Esophagus muscularis mucosa (tissue), 4 donors: ENCODE measurements at regions not wholly inside any gene's neighbourhood (a gene's known extent, or its start where the extent isn't known, plus 50 kb on each side); places are given as distances from the start of the nearest gene placed in this dataset.

ENCODE experiments used
- DNase-seq: peaks from one replicate; pipeline ENCODE4 v3.0.0-alpha.2; 2017; ENCODE audit errors: extremely low spot score
- H3K27ac ChIP-seq, 4 donors: fragments of 200-600 bp; sonication (generic); replicated peaks in 1 of 4; 1 replicate in 3 of 4; 2 replicates in 1 of 4; pipeline ENCODE4 v1.5.1; 2016 to 2019; ENCODE audit warnings: mild to moderate bottlenecking in 1 of 4
- H3K27me3 ChIP-seq, 4 donors: fragments of 200-600 bp; sonication (generic); one replicate each; pipeline versions ENCODE4 v1.5.1 to v1.6.0; 2016 to 2019
- H3K36me3 ChIP-seq, 4 donors: fragments of 200-600 bp; sonication (generic); one replicate each; pipeline ENCODE4 v1.5.1; 2016 to 2019
- H3K4me1 ChIP-seq, 4 donors: fragments of 200-600 bp; sonication (generic); one replicate each; pipeline ENCODE4 v1.5.1; 2016 to 2019
- H3K4me3 ChIP-seq, 4 donors: fragments of 200-600 bp; sonication (generic); 1 replicate in 2 of 4; 2 replicates in 2 of 4; pipeline ENCODE4 v1.5.1; 2016 to 2019; ENCODE audit warnings: mild to moderate bottlenecking in 4 of 4, moderate library complexity in 1 of 4
- H3K9me3 ChIP-seq, 4 donors: fragments of 200-600 bp; sonication (generic); 1 replicate in 3 of 4; 2 replicates in 1 of 4; pipeline ENCODE4 v1.5.1; 2016 to 2019
- EP300 ChIP-seq: sonication (generic); formaldehyde crosslinking; IDR thresholded peaks from one replicate; pipeline ENCODE4 v1.6.1; 2017; ENCODE audit warnings: antibody characterized with exemption
- POLR2A ChIP-seq: fragments of 450-650 bp; IDR thresholded peaks from one replicate; pipeline ENCODE4 v1.6.1; 2017; ENCODE audit warnings: antibody characterized with exemption, moderate library complexity, mild to moderate bottlenecking, low read depth
- POLR2AphosphoS5 ChIP-seq, 2 donors: sonication (generic); formaldehyde crosslinking; IDR thresholded peaks; one replicate each; pipeline ENCODE4 v1.6.1; 2017; ENCODE audit warnings: antibody characterized with exemption in 2 of 2
- WGBS: methylation state at CpG from one replicate; pipeline ENCODE4 v1.1.5; 2018; 5-methylcytosine and 5-hydroxymethylcytosine counted together
- intact Hi-C: fragments of 100-400 bp; cut with DNase I; formaldehyde crosslinking; loops from one replicate; pipeline ENCODE4 v1.15.1; 2023
- TF ChIP-seq, protein P1 (sequence below), 3 experiments: fragments of 200-600 bp in 2 of 3; fragments of 450-650 bp in 1 of 3; sonication (generic) in 2 of 3; IDR thresholded peaks; one replicate each; pipeline ENCODE4 v1.5.1; 2017 to 2019; ENCODE audit warnings: antibody characterized with exemption in 3 of 3, mild to moderate bottlenecking in 2 of 3, moderate library complexity in 1 of 3

DNA sequence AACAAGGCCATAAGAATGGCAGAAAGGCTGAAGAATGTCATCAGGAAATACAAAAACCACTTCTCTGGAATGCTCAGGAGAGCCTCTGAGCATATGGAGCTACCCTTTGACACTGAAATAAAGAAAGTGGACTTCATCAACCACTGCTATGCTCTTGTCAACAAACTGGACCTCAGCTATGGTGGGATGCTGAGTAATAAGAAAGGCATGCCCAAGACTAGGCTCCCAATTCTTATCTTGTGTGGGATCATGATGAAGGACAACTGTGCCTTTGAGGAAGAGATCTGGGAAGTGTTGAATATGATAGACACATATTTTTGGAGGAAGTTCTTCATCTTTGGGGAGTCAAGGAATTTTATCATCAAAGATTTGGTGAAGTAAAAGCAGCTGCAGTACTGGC lies 86.9 kb upstream of the MAGEB16 start:
- TF ChIP-seq POLR2AphosphoS5 (IDR thresholded peaks at IDR 0.05) = no peak
- TF ChIP-seq POLR2A = no peak
- H3K36me3 ChIP-seq = no peaks in the 10 kb centered on the region
- intact Hi-C loops = no loop called here
- no peak overlapping the region for H3K27ac ChIP-seq
- H3K9me3 ChIP-seq = no peaks in the 10 kb centered on the region
- no peaks in the 10 kb centered on the region for H3K4me1 ChIP-seq
- no peak for DNase-seq
- no peaks in the 10 kb centered on the region for H3K27me3 ChIP-seq
- H3K4me3 ChIP-seq = no peak overlapping the region

DNA sequence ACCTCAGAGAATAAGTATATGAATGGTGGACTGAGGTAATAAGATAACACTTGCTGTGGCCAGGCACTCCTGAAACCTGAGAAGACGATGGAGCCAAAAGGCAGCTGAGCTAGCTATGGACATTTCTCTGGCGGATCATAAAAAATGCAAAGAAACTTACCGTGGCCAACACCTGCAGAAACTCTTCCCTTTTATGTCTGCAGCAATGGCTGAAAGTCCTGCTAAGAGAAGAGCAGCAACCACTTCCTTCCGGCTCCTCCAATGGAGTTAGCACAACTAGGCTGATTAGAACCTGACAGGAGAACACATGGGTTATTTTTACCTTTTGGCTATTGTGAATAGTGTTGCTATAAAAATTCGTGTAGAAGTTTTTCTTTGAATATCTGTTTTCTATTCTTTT lies 76.0 kb upstream of the MAGEB16 start:
- H3K4me3 ChIP-seq = no peak overlapping the region
- DNase-seq = no peak
- WGBS = 64% methylated on average over 5 of the region's 5 CpGs
- no peak for TF ChIP-seq POLR2A
- no peak for TF ChIP-seq POLR2AphosphoS5 (IDR thresholded peaks at IDR 0.05)
- no peak for TF ChIP-seq EP300
- TF ChIP-seq, protein P1, sequence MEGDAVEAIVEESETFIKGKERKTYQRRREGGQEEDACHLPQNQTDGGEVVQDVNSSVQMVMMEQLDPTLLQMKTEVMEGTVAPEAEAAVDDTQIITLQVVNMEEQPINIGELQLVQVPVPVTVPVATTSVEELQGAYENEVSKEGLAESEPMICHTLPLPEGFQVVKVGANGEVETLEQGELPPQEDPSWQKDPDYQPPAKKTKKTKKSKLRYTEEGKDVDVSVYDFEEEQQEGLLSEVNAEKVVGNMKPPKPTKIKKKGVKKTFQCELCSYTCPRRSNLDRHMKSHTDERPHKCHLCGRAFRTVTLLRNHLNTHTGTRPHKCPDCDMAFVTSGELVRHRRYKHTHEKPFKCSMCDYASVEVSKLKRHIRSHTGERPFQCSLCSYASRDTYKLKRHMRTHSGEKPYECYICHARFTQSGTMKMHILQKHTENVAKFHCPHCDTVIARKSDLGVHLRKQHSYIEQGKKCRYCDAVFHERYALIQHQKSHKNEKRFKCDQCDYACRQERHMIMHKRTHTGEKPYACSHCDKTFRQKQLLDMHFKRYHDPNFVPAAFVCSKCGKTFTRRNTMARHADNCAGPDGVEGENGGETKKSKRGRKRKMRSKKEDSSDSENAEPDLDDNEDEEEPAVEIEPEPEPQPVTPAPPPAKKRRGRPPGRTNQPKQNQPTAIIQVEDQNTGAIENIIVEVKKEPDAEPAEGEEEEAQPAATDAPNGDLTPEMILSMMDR (IDR thresholded peaks at IDR 0.05) = no peak
- H3K4me1 ChIP-seq = no peaks in the 10 kb centered on the region
- intact Hi-C loops = no loop called here
- H3K9me3 ChIP-seq = no peaks in the 10 kb centered on the region
- H3K36me3 ChIP-seq = no peaks in the 10 kb centered on the region
- no peaks in the 10 kb centered on the region for H3K27me3 ChIP-seq
- H3K27ac ChIP-seq = no peak overlapping the region

DNA sequence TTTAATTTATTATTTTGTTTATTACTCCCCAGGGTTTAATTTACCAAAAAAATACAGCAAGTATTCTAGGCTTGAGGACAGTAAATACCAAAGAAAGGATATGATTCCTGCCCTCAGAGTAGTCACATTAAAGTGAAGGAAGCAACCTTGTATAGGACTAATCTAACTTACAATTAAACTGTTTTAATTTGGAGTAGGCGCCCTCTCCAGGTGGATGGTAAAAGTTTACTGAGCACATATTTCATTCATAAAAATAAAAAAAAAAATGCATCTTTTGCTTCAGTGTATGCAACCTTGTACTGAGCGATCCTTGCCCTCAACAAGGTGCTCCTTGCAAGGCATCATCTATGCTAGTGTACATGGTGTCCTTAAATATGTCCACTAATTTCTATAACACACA lies 72.0 kb upstream of the MAGEB16 start:
- WGBS = 25% methylated on average over 2 of the region's 2 CpGs
- no peaks in the 10 kb centered on the region for H3K9me3 ChIP-seq
- H3K27ac ChIP-seq = no peak overlapping the region
- no peaks in the 10 kb centered on the region for H3K27me3 ChIP-seq
- no peaks in the 10 kb centered on the region for H3K36me3 ChIP-seq
- no peak for TF ChIP-seq EP300
- TF ChIP-seq, protein P1 (IDR thresholded peaks at IDR 0.05) = no peak
- TF ChIP-seq POLR2AphosphoS5 (IDR thresholded peaks at IDR 0.05) = no peak
- no peak for TF ChIP-seq POLR2A
- no peak for DNase-seq
- no peaks in the 10 kb centered on the region for H3K4me1 ChIP-seq
- intact Hi-C loops = no loop called here
- no peak overlapping the region for H3K4me3 ChIP-seq

DNA sequence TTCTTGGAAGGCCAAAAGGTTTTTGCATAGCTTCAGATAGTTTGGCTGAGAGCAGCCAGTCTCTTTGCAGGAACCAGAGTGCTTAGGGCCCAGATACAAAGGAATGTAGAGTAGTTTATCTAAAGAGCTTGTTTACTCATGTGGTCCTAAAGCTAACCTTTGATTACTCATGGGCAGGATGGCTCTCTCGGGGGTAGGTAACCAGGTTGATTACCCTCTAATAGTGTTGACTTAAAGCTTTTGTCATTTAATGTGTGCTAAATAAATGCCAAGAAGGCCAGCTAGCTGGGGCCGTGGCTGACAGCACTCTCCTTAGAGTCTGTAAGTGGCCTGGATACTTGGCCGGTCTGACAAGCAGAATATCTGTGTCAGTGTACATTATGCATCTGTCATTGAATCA lies 69.7 kb upstream of the MAGEB16 start:
- intact Hi-C loops = no loop called here
- Histone ChIP-seq H3K4me3 (no peak overlapping the region), H3K36me3 (no peaks in the 10 kb centered on the region), H3K9me3 (no peaks in the 10 kb centered on the region), H3K27ac (no peak overlapping the region), H3K4me1 (no peaks in the 10 kb centered on the region), H3K27me3 (no peaks in the 10 kb centered on the region)
- 47% methylated on average over 3 of the region's 3 CpGs for WGBS
- DNase-seq = no peak
- TF ChIP-seq, protein P1 (IDR thresholded peaks at IDR 0.05) = no peak
- TF ChIP-seq POLR2AphosphoS5 (IDR thresholded peaks at IDR 0.05) = no peak
- TF ChIP-seq POLR2A = no peak
- TF ChIP-seq EP300 = no peak

DNA sequence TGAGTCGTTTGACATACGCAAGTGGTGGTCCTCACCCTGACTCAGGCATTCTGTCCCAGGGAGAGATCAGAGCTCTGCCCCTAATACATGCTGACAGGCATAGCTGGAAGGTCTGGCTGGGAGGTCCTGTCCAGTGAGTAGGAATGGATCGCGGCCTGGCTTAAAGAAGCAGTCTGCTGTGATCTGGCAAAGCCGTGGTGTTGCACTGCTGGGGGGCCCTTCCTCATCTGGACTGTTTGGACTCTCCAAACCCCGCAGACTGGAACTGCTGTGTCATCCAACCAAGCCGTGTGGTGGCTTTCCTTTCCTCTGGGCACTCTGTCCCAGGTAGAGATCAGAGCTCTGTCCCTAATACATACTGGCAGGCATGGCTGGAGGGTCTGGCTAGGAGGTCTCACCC lies 64.3 kb upstream of the MAGEB16 start:
- DNase-seq = no peak
- no peak overlapping the region for H3K4me3 ChIP-seq
- no peak overlapping the region for H3K27ac ChIP-seq
- H3K4me1 ChIP-seq = no peaks in the 10 kb centered on the region
- H3K36me3 ChIP-seq = no peaks in the 10 kb centered on the region
- 83% methylated on average over 4 of the region's 7 CpGs for WGBS
- TF ChIP-seq, protein P1 (IDR thresholded peaks at IDR 0.05) = no peak
- TF ChIP-seq POLR2AphosphoS5 (IDR thresholded peaks at IDR 0.05) (no peak), POLR2A (no peak), EP300 (no peak)
- intact Hi-C loops = no loop called here
- H3K9me3 ChIP-seq = no peaks in the 10 kb centered on the region
- no peaks in the 10 kb centered on the region for H3K27me3 ChIP-seq
